GM21515 (cell line): ENCODE measurements at regions not wholly inside any gene's neighbourhood (a gene's known extent, or its start where the extent isn't known, plus 50 kb on each side); places are given as distances from the start of the nearest gene placed in this dataset.

Experiments used
- ATAC-seq: cut with Tn5 transposase; IDR thresholded peaks from one replicate; pipeline ENCODE4 v1.9.1; 2021; ENCODE audit not compliant: unreplicated experiment

- ATAC-seq, result no peak
Measured at GRCh38 chr4:100739426-100739825, 221.6 kb upstream of the EMCN start.

- no peak for ATAC-seq
Measured at GRCh38 chr4:100738196-100739165, 220.7 kb upstream of the EMCN start.

- ATAC-seq, result no peak
Measured at GRCh38 chr4:100736641-100737451, 219.0 kb upstream of the EMCN start.

- ATAC-seq, result no peak
Measured at GRCh38 chr4:100728861-100729260, 211.0 kb upstream of the EMCN start.

GRCh38 chr4:100722866-100723459, 205.1 kb upstream of the EMCN start:
- ATAC-seq, result peak; percentile 62

- no peak for ATAC-seq
Measured at GRCh38 chr4:100722133-100722532, 204.3 kb upstream of the EMCN start.

GRCh38 chr4:100721490-100721889, 203.7 kb upstream of the EMCN start:
- no peak for ATAC-seq

GRCh38 chr4:100721077-100721476, 203.3 kb upstream of the EMCN start:
- ATAC-seq, result peak; percentile 47

- ATAC-seq, result no peak
Measured at GRCh38 chr4:100716416-100716815, 198.6 kb upstream of the EMCN start.

GRCh38 chr4:100708776-100709175, 191.0 kb upstream of the EMCN start:
- no peak for ATAC-seq

- ATAC-seq, result no peak
Measured at GRCh38 chr4:100707786-100708185, 190.0 kb upstream of the EMCN start.

GRCh38 chr4:100696531-100696930, 178.7 kb upstream of the EMCN start:
- ATAC-seq, result no peak

- no peak for ATAC-seq
Measured at GRCh38 chr4:100695871-100696270, 178.0 kb upstream of the EMCN start.

- no peak for ATAC-seq
Measured at GRCh38 chr4:100695039-100695654, 177.3 kb upstream of the EMCN start.

- ATAC-seq, result no peak
Measured at GRCh38 chr4:100694467-100694866, 176.6 kb upstream of the EMCN start.

- no peak for ATAC-seq
Measured at GRCh38 chr4:100690812-100691211, 173.0 kb upstream of the EMCN start.

- no peak for ATAC-seq
Measured at GRCh38 chr4:100688368-100688767, 170.5 kb upstream of the EMCN start.

- ATAC-seq, result no peak
Measured at GRCh38 chr4:100682477-100683218, 164.8 kb upstream of the EMCN start.

GRCh38 chr4:100681289-100681688, 163.5 kb upstream of the EMCN start:
- no peak for ATAC-seq

- ATAC-seq, result no peak
Measured at GRCh38 chr4:100679926-100680325, 162.1 kb upstream of the EMCN start.
